ENCODE measurements at regions not wholly inside any gene's neighbourhood (a gene's known extent, or its start where the extent isn't known, plus 50 kb on each side); places are given as distances from the start of the nearest gene placed in this dataset.
"Not testable (repeated sequence)": the region's sequence is repeated elsewhere in the genome, so short reads cannot be mapped to it uniquely, and the experiment has no call there.

DNA sequence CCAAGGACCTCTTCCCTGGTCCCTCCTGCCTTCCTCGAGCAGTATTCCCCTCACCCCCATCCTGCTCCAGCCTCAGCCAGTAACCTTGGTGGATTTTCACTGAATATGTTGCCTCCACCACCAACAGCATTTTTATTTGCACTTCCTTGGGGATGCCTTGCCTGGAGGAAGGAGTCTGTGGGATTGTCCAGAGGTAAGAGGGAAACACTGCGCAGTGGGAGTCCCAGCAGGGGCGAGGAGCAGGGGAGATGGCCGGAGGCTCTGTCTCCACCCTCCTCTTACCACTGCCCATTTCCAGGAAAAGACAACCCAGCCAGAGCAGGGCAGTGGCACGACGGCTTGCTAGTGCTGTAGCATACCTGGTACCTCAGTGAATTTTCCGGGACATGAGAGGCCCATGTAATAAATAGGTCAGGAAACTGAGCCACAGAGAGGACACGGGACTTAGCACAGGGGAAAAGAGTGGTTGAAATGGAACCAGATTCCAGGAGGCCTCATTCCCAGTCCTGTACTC is 388.2 kb upstream of the PODXL start:
- Histone ChIP-seq H3K4me1 (ENCODE audit: insufficient read depth, low read length) (peaks cover 5% of the 10 kb centered on the region; the same call in 1 of the 2 replicates), H3K9ac (ENCODE audit: low read depth, low read length) (no peak overlapping the region), H3K9me3 (ENCODE audit: control insufficient read depth, insufficient read depth, low read length) (no peaks in the 10 kb centered on the region), H3K36me3 (ENCODE audit: insufficient read depth, low read length) (no peaks in the 10 kb centered on the region)

- Histone ChIP-seq H3K36me3 (ENCODE audit: insufficient read depth, low read length) (no peaks in the 10 kb centered on the region), H3K9me3 (ENCODE audit: control insufficient read depth, insufficient read depth, low read length) (no peaks in the 10 kb centered on the region), H3K4me1 (ENCODE audit: insufficient read depth, low read length) (peaks cover 4% of the 10 kb centered on the region; the same call in 1 of the 2 replicates), H3K9ac (ENCODE audit: low read depth, low read length) (no peak overlapping the region)
Measured at GRCh38 chr7:131943646-131944045, 387.2 kb upstream of the PODXL start.

DNA sequence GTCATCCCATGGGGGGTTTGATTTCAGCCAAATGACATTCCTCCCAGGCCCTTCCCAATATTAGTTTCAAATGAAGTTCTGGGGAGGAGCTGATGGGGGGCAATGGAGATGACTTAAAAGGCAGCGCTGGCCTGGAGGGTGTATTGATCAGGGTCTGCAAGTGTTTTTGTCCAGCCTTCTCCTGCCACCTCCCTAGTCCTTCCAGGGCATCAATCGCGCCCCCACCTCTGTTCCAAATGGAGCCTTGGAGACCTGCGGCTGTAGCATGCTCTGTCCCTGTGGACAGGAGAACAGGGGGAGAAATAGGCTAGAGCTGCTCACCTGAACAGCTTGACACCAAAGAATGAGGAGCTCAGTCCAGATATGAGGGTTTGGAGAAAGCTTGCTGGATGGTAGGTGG is 386.8 kb upstream of the PODXL start:
- H3K9me3 ChIP-seq (ENCODE audit: control insufficient read depth, insufficient read depth, low read length) = no peaks in the 10 kb centered on the region
- no peak overlapping the region for H3K9ac ChIP-seq (ENCODE audit: low read depth, low read length)
- H3K36me3 ChIP-seq (ENCODE audit: insufficient read depth, low read length) = no peaks in the 10 kb centered on the region
- no peaks in the 10 kb centered on the region for H3K4me1 ChIP-seq (ENCODE audit: insufficient read depth, low read length)

DNA sequence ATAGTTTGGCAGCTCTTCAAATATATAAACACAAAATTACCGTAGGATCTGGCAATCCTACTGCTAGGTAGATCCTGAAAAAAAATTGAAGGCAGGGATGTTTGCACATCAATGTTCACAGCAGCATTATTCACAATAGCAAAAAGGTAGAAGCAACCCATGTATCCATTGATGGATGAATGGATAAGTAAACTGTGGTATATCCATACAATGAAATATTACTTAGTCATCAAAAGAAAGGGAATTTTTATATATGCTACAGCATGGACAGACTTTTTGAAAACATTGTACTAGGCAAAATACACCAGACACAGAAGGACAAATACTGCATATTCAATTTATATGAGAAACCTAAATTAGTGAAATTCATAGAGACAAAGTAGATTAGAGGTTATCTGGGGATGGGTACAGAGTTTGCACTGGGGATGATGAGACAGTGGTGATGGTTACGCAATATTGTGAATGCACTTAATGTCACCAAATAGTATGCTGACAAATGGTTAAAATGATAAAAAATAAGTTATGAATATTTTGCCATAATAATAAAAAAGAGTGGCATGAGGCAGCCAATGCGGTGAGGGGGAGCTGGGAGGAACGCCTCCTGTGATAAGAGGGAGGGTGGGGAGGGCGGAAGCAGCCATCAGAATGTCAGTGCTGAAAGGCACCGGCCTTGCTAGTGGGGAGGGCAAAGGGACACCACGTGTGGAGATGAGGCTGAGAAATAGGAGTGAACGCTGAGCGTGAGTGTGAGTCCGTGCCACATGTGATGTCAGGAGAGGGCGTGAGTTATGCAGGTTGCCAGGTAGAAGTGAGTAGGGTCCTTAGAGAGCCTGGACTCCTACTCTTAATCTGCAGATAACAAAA is 386.1 kb upstream of the PODXL start:
- Histone ChIP-seq H3K4me1 (ENCODE audit: insufficient read depth, low read length) (no peaks in the 10 kb centered on the region), H3K36me3 (ENCODE audit: insufficient read depth, low read length) (no peaks in the 10 kb centered on the region), H3K9ac (ENCODE audit: low read depth, low read length) (no peak overlapping the region), H3K9me3 (ENCODE audit: control insufficient read depth, insufficient read depth, low read length) (no peaks in the 10 kb centered on the region)

DNA sequence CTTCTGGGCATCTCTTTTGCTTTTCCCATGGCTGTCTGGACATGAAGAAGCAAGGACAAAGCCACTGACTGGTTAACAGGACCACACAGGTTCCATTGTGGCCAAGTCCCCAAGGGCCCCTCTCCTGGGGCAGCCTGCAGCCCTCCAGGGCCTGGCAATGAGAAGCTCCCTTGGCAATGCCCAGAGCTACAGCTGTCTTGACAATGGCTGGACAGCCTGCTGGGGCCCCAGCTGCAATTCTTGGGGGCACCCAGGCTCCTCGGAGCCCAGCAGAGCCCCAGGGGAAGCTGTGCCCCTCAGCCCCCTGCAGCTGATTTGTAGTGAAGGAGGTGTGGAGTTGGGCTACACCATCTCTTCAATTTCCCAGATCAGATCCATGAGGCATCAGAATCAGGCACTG is 384.9 kb upstream of the PODXL start:
- Histone ChIP-seq H3K9ac (ENCODE audit: low read depth, low read length) (no peak overlapping the region), H3K4me1 (ENCODE audit: insufficient read depth, low read length) (no peaks in the 10 kb centered on the region), H3K9me3 (ENCODE audit: control insufficient read depth, insufficient read depth, low read length) (no peaks in the 10 kb centered on the region), H3K36me3 (ENCODE audit: insufficient read depth, low read length) (no peaks in the 10 kb centered on the region)

GRCh38 chr7:131940621-131941165 is 384.3 kb upstream of the PODXL start:
- no peaks in the 10 kb centered on the region for H3K9me3 ChIP-seq (ENCODE audit: control insufficient read depth, insufficient read depth, low read length)
- H3K36me3 ChIP-seq (ENCODE audit: insufficient read depth, low read length) = no peaks in the 10 kb centered on the region
- H3K9ac ChIP-seq (ENCODE audit: low read depth, low read length) = no peak overlapping the region
- H3K4me1 ChIP-seq (ENCODE audit: insufficient read depth, low read length) = no peaks in the 10 kb centered on the region

DNA sequence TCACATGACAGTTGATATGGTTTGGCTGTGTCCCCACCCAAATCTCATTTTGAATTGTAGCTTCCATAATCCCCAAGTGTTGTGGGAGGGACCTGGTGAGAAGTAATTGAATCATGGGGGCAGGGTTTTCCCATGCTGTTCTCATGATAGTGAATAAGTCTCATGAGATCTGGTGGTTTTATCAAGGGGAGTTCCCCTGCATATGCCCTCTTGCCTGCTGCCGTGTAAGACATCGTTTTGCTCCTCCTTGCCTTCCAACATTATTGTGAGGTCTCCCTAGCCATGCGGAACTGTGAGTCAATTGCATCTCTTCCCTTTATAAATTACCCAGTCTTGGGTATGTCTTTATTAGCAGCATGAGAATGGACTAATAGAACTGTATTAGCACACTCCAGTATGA is 382.4 kb upstream of the PODXL start:
- H3K36me3 ChIP-seq (ENCODE audit: insufficient read depth, low read length); H3K9ac ChIP-seq (ENCODE audit: low read depth, low read length); H3K9me3 ChIP-seq (ENCODE audit: control insufficient read depth, insufficient read depth, low read length); H3K4me1 ChIP-seq (ENCODE audit: insufficient read depth, low read length): not testable (repeated sequence)

- Histone ChIP-seq H3K9me3 (ENCODE audit: control insufficient read depth, insufficient read depth, low read length) (no peaks in the 10 kb centered on the region), H3K36me3 (ENCODE audit: insufficient read depth, low read length) (no peaks in the 10 kb centered on the region), H3K9ac (ENCODE audit: low read depth, low read length) (no peak overlapping the region), H3K4me1 (ENCODE audit: insufficient read depth, low read length) (no peaks in the 10 kb centered on the region)
Measured at GRCh38 chr7:131937868-131938267, 381.4 kb upstream of the PODXL start.

DNA sequence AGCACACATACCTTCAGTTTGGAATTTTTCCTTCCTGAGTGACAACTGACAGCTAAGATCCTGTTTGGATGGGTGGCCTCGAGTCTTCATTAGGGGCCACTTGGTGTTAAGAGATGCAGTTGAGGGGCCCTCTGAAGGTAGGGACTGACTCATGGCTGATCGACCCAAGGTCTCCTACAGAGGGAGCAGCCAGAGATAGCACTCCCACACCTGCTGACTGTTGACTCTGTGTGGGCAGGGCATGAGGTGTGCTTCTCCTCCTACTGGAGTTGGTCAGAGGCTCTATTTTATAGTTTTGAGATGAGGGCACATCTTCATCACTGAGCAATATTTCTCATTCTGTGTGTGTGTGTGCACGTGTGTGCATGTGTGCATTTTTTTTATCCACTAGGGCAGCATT is 378.8 kb upstream of the PODXL start:
- Histone ChIP-seq H3K4me1 (ENCODE audit: insufficient read depth, low read length) (no peaks in the 10 kb centered on the region), H3K9ac (ENCODE audit: low read depth, low read length) (no peak overlapping the region), H3K9me3 (ENCODE audit: control insufficient read depth, insufficient read depth, low read length) (no peaks in the 10 kb centered on the region), H3K36me3 (ENCODE audit: insufficient read depth, low read length) (no peaks in the 10 kb centered on the region)

- Histone ChIP-seq H3K36me3 (ENCODE audit: insufficient read depth, low read length) (no peaks in the 10 kb centered on the region), H3K9me3 (ENCODE audit: control insufficient read depth, insufficient read depth, low read length) (no peaks in the 10 kb centered on the region), H3K4me1 (ENCODE audit: insufficient read depth, low read length) (no peaks in the 10 kb centered on the region), H3K9ac (ENCODE audit: low read depth, low read length) (no peak overlapping the region)
Measured at GRCh38 chr7:131934452-131934851, 378.0 kb upstream of the PODXL start.

DNA sequence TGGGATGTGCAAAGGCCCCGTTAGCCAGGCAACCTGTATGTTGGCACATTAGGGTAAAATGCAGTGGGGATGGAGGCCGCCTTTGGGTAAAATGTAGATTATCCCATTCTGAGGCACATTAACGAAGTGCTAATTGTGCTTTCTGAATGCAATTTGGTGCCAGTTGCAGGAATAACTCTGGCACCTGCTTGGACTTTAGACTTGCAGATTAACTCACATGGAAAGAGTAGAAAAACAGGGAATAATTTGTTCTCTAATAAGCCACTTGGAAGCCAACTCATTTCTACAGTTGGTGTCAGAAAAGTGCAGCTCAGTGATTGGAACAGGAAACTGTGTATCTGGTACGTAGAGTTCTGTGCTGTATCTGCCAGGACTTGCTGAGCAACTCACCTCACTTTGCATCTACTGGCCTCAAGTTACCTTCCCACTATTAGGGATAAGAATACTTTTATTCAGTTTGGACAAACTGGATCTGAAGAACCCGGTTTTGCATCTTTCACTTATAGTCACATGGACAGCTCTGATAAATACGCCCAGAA is 377.4 kb upstream of the PODXL start:
- no peaks in the 10 kb centered on the region for H3K9me3 ChIP-seq (ENCODE audit: control insufficient read depth, insufficient read depth, low read length)
- no peaks in the 10 kb centered on the region for H3K36me3 ChIP-seq (ENCODE audit: insufficient read depth, low read length)
- no peaks in the 10 kb centered on the region for H3K4me1 ChIP-seq (ENCODE audit: insufficient read depth, low read length)
- H3K9ac ChIP-seq (ENCODE audit: low read depth, low read length) = no peak overlapping the region

DNA sequence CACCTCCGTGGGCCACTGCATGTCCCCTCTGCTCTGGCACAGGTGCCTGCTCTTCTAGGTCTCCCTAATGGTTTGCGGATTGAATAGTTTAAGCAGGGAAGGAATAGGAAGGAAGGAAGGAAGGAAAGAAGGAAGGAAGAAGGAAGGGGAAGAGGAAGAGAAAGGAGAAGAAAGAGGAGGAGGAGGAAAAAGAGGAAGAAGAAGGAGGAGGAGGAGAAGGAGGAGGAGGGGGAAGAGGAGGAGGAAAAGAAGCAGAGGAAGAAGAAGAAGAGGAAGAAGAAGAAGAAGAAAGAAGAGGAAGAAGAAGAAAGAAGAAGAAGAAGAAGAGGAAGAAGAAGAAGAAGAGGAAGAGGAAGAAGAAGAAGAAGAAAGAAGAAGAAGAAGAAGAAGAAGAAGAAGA is 376.8 kb upstream of the PODXL start:
- H3K9ac ChIP-seq (ENCODE audit: low read depth, low read length); H3K36me3 ChIP-seq (ENCODE audit: insufficient read depth, low read length); H3K4me1 ChIP-seq (ENCODE audit: insufficient read depth, low read length); H3K9me3 ChIP-seq (ENCODE audit: control insufficient read depth, insufficient read depth, low read length): not testable (repeated sequence)

DNA sequence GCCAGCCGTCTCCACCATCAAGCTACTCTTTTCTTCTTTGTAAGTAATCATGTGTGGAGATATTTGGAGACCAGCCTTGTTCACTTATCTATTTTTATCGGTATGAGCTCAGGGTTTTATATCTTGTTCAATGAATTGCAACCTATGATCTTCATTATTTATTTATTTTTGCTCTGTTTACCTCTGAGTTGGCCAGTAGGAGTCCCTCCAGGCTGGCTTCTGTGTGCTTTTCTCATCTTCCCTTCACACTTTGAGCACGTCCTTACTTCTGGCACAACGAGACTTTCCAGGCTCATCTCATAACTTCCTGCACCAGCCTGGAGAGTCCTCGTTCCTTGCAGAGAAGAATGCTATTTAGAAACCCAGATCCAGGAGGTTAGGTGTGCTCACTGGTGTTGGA is 375.8 kb upstream of the PODXL start:
- Histone ChIP-seq H3K9me3 (ENCODE audit: control insufficient read depth, insufficient read depth, low read length) (no peaks in the 10 kb centered on the region), H3K36me3 (ENCODE audit: insufficient read depth, low read length) (no peaks in the 10 kb centered on the region), H3K9ac (ENCODE audit: low read depth, low read length) (no peak overlapping the region), H3K4me1 (ENCODE audit: insufficient read depth, low read length) (no peaks in the 10 kb centered on the region)

DNA sequence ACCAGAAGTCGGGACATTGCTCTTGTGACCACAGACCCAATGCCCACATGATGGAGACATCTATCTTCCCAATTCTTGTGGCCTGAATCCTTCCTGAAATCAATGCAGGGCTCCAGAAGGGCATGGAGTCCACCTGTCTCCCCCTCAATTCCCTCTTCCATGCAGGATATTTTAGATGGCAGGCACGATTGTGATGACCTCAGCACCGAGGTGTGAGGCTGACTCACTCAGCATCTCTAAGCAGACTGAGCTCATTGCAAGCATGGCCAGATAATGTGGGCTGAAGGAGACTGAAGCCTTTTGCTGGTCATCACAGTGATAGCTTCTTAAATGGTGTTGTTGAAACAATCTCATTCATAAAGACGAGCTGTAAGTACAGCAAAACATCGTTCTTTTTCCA is 374.9 kb upstream of the PODXL start:
- Histone ChIP-seq H3K9ac (ENCODE audit: low read depth, low read length) (no peak overlapping the region), H3K36me3 (ENCODE audit: insufficient read depth, low read length) (no peaks in the 10 kb centered on the region), H3K4me1 (ENCODE audit: insufficient read depth, low read length) (no peaks in the 10 kb centered on the region), H3K9me3 (ENCODE audit: control insufficient read depth, insufficient read depth, low read length) (no peaks in the 10 kb centered on the region)

DNA sequence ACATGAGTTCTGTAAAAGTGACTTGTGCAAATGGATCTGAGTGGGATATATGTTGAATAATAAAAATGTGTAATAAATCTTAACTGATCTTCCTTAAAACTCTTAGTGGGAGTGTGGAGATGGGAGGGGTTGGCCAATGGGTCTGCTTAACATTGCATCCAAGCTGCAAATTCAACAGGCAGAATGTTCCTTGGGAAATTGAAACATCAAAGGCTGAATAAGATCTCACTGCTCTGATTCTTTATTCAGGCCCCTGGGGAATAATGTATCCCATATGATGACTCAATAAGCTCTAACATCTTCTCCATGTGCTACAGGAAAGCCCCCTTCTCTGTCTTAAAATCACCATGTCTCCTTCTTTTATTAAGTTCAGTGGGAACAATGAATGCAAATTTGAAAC is 373.2 kb upstream of the PODXL start:
- Histone ChIP-seq H3K36me3 (ENCODE audit: insufficient read depth, low read length) (no peaks in the 10 kb centered on the region), H3K4me1 (ENCODE audit: insufficient read depth, low read length) (no peaks in the 10 kb centered on the region), H3K9me3 (ENCODE audit: control insufficient read depth, insufficient read depth, low read length) (no peaks in the 10 kb centered on the region), H3K9ac (ENCODE audit: low read depth, low read length) (no peak overlapping the region)
